LNCaP clone FGC (cell line): ENCODE measurements at regions not wholly inside any gene's neighbourhood (a gene's known extent, or its start where the extent isn't known, plus 50 kb on each side); places are given as distances from the start of the nearest gene placed in this dataset.

Experiments
- DNase-seq: peaks from one replicate; pipeline ENCODE4 v3.0.0-alpha.2; 2011; ENCODE audit warnings: low read depth
- H3K4me3 ChIP-seq: 2 replicates; pipeline ENCODE4 v1.5.1; 2011; ENCODE audit warnings: mild to moderate bottlenecking, low read depth, low read length, control low read depth
- CTCF ChIP-seq: IDR thresholded peaks from 2 replicates; pipeline ENCODE4 v1.5.1; 2012; ENCODE audit warnings: mild to moderate bottlenecking; ENCODE audit not compliant: control insufficient read depth, insufficient read depth; ENCODE audit errors: extremely low read depth

DNA sequence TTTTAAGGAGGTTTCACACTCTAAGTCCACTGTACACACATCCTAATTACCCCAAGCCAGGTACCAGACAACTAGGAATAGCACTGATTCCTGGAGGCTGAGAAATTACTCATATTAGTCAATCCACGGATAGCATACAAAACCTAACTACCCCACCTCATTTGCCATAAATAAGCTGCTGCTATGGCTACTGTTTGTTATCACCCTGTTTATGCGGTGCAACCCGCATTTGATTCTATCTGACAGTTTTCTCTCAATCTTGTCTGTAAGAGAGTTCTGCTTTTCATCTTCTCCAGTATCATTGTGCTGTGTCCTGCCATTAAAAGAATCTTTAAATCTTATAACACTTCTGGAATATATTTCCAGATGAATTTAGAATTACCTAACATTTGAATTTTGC is 1496.5 kb downstream of the PLA2G4A start:
- DNase-seq = no peak
- no peak overlapping the region for H3K4me3 ChIP-seq
- no peak for TF ChIP-seq CTCF

DNA sequence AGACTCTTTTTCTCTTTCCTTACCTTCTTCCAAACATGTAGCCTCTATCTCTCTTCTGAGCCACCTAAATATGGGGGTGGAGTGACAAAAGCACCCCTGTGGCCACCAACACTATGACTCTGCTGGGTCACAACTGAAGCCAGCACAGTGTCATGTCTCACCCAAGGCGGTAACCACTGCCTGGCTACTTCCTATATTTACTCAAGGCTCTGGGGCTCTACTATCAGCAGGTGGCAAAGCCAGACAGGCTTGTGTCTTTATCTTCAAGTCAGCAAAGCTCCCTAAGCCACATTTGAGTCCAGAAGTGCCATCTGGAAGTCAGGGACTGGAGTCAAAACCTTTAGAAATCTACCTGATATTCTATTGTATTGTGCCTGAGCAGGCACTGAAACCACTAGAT is 1515.2 kb downstream of the PLA2G4A start:
- no peak overlapping the region for H3K4me3 ChIP-seq
- TF ChIP-seq CTCF = no peak
- no peak for DNase-seq

DNA sequence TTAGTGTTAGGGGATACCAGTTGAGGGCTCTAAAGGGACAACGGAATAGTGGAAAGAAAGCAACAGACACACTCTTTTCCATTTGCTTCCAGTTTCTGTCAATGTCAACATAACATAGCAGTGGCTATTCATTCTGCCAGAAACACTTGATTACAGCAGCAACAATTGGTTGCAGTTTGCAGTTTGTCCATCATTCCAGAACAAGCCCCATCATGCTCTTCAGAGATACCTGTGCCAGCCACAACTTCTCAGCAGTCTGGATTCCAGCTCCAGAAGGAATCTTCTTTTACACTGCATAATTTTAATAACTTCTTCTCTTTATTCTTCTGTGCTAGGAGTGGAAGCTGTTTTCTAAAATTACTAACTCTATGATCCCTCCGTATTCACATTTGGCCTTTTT is 1521.4 kb downstream of the PLA2G4A start:
- DNase-seq = no peak
- no peak for TF ChIP-seq CTCF
- H3K4me3 ChIP-seq = no peak overlapping the region

DNA sequence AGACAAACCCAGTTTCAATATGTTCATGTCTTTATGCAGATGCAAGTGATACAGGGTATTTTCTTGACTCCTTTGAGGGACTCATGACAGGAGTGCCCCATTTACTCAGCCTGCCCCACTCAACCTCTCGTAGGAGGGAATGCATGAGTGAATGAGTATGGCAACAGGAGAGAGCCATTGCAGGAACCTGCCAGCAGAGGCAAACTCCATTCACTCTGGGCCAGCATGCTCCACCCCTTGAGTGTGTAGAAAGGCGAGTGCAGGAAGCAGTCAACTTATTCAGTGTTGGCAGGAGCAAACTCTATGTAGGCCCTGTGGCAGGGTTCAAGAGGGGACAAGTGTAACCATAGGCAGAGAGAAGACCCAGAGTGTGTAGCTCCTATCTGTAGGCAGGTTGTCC is 1526.3 kb downstream of the PLA2G4A start:
- DNase-seq = no peak
- H3K4me3 ChIP-seq = no peak overlapping the region
- TF ChIP-seq CTCF = no peak

DNA sequence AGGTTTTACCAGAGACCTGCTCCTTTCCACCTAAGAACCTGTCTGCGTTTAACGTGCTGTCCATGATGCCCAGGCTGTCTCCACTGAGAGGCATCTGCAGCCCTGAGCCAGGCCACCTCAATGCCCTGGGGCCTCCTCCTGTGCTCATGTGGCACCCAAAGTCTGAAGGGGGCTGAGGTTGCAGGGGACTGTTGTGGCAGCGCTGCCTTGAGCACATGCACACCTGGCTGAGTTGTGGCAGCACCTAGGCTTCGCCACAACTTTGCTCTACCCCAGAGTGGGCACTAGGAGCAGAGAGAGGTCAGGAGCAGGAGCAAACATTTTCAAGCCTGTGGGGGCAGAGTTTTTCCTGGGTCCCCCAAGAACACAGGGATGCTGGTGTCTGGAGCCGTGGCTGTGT is 1527.1 kb downstream of the PLA2G4A start:
- no peak overlapping the region for H3K4me3 ChIP-seq
- TF ChIP-seq CTCF = no peak
- no peak for DNase-seq

GRCh38 chr1:188359315-188359714 is 1530.6 kb downstream of the PLA2G4A start:
- no peak overlapping the region for H3K4me3 ChIP-seq
- DNase-seq = no peak
- TF ChIP-seq CTCF = no peak

DNA sequence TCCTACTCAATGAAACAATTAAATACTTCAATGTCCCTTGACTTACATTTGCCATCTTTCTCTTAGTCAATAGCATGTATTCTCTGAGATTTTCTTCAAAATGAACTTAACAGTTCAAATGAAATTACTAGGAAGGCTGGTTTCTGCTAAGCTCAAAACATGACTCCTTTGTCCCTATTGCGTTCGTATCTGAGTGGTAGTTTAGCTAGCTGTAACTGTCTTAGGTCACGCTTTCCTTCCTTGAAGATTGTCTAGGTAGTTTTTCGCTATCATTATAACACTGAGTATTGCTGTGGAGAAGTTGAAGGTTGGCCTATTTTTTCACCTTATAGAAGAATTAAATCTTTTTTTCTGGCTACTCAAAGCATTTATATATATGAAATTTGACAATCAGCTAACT is 1535.2 kb downstream of the PLA2G4A start:
- TF ChIP-seq CTCF = no peak
- no peak for DNase-seq
- no peak overlapping the region for H3K4me3 ChIP-seq
